ENCODE measurements at regions not wholly inside any gene's neighbourhood (a gene's known extent, or its start where the extent isn't known, plus 50 kb on each side); places are given as distances from the start of the nearest gene placed in this dataset.
"Not testable (repeated sequence)": the region's sequence is repeated elsewhere in the genome, so short reads cannot be mapped to it uniquely, and the experiment has no call there.

DNA sequence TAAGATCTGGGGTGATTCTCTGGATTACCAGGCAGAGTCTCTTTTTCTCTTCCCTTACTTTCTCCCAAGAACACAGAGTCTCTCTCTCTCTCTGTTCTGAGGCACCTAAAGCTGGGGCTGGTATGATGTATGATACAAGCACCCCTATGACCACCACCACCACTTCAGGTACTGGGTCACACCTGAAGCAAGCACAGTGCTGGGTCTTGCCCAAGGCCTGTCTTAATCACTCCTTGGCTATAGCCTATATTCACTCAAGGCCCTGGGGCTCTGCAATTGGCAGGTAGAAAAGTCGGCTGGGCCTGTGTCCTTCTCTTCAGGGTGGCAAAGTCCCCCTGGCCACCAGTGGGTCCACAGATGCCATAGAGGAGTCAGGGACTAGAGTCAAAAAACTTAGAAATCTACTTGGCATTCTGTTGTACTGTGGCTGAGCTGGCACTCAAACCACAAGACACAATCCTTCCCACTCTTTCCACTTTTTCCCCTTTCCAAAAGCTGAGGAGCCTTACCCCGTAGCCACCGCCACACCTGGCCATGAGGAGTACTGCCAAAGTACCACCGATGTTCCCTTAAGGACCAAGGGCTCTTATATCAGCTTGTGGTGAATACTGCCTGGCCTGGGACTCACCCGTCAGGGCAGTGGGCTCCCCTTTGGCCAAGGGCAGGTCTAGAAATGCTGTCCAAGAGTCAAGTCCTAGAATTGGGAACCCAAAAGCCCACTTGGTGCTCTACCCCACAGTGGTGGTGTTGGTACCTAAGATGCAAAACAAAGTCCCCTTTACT is 159.2 kb downstream of the POTEM start:
- DNase-seq = not testable (repeated sequence)

DNA sequence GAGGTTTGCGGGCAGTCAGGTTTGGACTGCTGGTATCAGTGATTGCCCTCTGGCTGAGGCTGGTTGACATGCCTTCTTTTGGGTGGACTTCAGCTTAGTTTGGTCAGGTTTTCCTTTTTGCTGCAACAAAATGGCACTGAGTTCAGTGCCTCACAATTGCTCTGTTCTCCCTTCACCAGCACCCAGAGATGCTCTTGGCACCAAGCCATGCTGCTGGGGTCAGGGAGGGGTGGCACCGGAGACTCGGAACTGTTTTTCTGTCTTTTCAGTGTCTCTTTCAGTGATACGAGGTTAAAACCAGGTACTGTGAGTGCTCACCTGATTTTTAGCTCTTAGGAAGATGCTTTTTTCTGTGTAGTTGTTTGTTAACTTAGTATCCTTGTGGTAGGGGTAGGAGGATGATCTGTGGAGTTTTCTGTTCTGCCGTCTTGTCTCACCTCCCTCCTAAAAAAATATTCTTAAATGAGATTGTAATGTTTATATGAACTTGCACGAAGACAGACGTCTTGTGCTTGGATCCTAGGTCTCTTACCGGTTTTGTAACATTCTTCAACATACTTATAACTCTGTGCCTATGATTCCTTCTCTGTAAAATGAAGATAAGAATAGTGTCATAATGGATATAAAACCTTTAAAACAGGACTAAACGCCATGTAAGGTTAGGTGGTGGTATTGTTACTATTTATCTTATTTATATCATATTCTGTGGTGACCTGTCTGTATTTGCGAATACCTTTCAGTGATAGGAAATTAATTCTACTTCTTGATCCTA is 160.6 kb downstream of the POTEM start:
- DNase-seq = not testable (repeated sequence)

DNA sequence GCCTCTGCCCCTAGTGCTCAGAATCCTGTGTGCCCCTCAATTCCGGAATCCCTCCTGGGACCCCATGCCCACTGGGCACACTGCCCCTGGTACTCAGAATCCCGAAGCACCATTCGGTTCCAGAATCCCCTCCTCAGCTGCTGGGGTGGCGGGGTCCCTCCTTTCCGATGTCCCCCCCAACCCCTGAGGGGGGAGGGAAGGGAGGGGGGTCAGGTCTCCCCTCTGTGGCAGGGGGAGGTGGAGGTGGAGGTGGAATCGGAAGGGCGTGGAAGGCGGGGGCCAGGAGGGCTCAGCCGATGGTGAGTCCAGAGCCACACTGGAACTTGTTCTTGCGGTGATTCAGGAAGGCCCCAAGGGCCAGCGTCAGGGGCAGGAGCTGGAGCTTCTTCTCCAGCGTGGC is 164.3 kb downstream of the POTEM start:
- DNase-seq = not testable (repeated sequence)

DNA sequence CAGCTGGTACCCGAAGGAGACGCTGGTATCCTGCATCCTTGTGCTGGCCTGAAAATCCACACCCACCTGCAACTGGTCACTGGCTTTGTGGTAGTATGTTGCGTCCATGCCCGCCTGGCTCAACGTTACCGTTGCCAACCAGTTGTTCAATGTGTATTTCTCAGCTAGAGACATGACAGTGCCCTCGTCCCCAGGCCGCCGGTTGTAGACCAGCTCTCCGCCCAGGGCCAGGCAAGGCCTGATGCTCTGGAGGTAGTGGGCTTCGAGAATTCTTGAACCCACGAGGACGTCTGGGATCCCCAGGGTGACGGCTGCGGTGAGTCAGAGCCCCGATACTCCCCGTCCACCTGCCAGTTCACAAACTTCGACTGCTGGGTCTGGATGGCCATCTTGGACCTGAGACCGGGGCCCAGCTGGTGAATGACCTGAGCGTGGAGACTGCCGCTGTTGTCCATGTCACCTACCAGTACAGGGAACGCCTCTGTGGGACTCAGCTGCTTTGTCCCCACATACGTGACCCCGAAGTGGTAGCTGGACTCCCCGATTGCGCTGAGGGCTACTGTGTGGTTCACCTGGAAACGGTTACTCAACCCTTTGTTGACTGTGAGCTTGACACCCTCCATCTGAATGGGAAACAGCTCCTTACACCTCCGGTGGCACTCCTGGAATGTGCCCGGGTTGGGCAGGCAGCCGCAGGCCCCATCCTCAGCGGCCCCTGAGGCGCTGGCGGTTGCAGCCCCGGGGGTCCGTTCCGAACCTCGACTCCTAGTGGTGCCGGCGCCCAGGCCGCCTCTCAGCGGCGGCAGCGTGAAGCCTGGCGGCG is 165.0 kb downstream of the POTEM start:
- not testable (repeated sequence) for DNase-seq

DNA sequence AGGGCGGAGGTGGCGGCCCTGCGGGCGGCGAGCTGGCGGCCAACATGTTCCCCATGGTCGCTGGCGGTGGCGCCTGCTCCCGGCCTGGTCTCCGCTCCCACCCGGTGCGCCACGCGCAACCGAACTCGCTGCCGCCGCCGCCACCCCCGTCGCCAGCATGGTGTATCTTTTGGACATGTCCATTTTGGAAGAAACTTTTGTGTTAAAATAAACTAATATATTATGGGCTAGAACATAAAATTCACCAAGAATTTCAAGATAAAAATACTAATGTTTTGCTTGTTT is 165.5 kb downstream of the POTEM start:
- not testable (repeated sequence) for DNase-seq

DNA sequence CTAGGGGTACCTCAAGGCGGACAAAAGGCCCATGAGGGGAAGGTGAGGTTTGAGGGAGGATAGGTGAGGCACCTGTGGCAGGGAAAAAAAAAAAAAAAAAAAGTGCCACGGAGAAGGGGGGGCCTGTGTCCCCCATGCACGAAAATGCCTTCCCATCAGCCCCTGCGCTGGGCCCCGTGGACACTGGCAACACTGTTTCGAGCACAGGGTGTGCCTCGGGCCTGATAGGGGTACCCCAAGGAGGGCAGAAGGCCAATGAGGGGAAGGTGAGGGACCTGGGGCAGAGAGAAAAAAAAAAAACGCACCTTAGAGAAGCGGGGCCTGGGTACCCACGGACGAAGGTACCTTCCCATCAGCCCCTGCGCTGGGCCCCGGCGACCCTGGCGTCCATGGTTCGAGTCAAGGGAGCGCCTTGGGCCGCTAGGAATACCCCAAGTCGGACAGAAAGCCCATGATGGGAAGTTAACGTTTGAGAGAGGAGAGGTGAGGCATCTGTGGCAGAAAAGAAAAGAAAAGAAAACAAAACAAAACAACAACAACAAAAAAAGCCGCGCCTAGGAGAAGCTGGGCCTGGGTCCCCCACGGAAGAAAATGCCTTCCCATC is 190.0 kb downstream of the POTEM start:
- DNase-seq = not testable (repeated sequence)

DNA sequence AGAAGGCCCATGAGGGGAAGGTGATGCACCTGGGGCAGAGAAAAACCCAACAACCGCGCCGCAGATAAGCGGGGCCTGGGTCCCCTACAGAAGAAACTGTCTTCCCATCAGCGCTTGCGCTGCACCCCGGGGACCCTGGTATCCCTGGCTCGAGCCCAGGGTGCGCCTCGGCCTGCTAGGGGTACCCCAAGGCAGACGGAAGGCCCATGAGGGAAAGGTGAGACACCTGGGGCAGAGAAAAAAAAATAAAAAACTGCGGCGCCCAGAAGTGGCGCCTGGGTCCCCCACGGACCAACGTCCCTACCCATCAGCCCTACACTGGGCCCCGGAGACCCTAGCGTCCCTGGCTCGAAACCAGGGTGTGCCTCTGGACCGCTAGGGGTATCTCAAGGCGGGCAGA is 190.8 kb downstream of the POTEM start:
- DNase-seq = not testable (repeated sequence)

DNA sequence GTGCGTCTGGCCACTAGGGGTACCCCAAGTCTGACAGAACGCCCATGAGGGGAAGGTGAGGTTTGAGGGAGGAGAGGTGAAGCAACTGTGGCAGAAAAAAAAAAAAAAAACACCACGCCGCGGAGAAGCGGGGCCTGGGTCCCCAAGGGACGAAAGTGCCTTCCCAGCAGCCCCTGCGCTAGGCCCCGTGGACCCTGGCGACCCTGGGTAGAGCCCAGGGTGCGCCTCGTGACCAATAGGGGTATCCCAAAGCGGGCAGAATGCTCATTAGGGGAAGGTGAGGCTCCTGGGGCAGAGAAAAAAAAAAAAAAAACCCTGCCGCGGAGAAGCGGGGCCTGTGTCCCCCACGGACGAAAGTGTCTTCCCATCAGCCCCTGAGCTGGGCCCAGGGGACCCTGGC is 191.4 kb downstream of the POTEM start:
- DNase-seq = not testable (repeated sequence)

DNA sequence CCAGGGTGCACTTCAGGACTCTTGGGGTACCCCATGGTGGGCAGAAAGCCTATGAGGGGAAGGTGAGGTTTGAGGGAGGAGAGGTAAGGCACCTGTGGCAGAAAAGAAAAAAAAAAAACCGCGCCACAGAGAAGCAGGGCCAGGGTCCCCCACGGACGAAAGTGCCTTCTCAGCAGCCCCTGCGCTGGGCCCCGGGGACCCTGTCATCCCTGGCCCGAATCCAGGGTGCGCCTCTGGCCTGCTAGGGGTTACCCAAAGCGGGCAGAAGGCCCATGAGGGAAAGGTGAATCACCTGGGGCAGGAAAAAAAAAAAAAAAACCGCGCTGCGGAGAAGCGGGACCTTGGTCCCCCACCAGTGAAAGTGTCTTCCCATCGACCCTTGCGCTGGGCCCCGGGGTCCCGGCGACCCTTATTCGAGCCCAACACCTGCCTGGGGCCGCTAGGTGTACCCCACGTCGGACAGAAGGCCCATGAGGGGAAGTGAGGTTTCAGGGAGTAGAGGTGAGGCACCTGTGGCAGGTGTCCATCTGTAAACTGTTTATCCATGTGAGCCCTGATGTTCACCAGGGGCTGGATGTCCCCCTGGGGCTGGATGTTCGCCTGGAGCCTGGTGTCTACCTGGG is 191.9 kb downstream of the POTEM start:
- not testable (repeated sequence) for DNase-seq

DNA sequence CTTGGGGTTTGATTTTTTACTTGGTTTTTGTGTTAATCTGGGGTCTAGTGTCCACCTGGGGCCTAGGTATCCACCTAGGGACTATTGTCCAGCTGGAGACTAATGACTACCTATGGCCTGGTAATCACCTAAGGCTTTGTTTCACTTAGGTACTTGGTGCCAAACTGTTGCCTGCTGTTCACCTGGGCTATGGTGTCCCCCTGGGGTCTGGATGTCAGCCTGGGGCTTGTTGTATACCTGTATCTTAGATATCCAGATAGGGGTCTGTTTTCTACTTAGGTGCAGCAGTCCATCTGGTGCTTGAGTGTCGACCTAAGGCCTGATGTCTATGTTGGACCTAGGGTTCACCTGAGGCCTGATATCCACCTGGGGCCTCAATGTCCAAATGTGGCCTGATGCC is 193.1 kb downstream of the POTEM start:
- DNase-seq = not testable (repeated sequence)

DNA sequence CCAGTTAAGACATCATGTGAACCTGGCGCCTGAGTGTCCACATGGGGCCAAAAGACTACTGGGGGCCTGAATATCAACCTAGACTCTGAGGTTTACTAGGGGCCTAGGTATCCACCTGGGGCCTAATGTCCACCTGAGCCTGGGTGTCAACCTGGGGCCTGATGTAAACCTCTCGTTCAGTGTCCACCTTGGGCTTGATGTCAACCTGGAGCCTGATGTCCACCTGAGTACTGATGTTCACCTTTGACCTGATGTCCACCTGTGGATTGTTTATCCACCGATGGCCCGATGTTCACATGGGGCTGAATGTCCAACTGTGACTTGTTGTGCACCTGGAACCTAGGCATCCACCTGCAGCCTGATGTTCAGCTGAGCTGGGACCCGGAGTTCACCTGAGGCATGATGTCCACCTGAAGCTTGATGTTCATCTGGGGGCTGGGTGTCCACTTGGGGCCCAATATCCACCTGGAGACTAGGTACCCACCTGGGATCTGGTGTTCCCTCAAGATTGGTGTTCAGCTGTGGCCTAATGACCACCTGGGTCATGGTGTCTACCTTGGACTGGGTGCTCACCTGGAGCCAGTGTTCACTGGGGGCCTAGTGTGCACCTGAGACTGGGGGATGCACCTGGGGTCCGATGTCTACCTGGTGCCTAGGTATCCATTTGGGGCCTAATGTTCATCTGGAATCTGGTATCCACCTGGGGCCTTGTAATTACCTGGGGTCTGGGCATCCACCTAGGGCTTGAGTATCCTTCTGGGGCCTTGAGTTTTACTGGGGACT is 194.2 kb downstream of the POTEM start:
- DNase-seq = not testable (repeated sequence)

DNA sequence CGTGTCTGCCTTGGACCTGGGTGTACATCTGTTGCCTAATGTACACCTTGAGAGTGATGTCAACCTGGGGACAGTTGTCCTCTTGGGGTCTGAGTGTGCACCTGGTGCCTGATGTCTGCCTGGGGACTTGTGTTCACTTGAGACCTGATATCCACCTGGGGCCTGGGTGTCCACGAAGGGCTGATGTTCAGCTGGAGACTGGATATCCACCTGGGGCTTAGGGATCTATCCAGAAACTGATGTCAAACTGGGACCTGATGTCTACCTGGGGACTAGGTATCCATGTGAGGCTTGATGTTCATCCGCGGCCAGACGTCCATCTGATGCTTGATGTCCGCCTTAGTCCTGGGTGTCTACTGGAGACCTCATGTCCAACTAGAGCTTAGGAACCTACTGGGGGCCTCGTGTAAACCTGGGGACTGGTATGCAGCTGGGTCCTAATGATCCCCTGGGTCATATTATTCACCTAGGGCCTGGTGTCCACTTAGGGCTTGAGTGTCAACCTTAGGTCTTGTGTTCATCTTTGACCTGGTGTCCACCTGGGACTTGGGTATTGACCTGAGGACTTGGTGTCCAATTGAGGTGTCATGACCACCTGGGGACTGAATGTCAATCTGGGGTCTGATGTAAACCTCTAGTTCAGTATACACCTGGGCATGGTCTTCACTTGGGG is 194.9 kb downstream of the POTEM start:
- not testable (repeated sequence) for DNase-seq

DNA sequence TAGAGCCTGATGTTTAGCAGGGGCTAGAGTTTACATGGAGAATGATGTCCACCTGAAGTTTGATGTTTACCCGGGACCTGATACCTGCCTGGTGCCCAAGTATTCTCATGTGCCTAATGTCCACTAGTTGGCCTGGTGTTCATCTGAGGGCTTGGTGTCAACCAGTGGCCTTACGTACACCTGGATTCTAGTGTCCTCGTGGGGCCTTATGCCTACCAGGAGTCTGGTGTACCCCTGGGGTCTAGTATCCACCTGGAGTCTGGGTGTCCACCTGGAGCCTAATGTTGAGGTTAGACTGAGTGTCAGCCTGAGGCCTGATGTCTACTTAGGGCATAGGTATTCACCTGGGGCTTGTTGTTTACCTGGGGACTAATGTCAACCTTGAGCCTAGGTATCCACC is 195.7 kb downstream of the POTEM start:
- DNase-seq = not testable (repeated sequence)

DNA sequence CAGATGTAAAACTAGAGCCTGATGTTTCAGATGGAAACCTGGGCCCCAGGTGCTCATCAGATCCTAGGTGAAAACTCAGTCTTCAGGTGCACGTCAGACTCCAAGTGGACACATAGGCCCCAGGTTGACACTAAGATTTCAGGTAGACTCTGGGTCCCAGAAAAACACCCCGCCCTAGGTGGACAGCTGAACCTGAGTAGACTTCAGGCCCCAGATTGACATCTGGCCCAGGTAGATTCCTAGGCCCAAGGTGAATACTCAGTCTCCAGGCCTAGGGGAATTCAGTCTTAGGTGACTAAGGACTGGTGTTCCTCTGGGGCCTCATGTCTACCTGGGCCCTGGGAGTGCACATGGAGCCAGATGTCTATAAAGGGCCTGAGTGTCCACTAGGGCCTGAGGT is 196.7 kb downstream of the POTEM start:
- not testable (repeated sequence) for DNase-seq

DNA sequence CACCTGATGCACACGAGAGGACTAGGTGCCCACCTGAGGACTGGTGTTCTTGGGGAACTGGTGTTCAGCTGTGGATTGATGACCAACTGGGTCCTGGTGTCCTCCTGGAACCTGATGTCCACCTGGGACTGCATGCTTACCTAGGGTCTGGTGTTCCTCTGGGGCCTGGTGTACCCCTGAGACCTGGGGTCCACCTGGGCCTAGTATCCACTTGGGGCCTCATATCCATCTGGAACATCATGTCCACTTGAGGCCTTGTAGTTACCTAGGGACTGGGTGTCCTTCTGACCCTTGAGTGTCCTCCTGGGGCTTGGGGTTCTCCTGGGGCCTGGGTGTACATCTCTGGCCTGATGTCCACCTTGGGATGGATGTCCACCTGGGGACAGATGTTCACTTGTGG is 197.2 kb downstream of the POTEM start:
- DNase-seq = not testable (repeated sequence)

DNA sequence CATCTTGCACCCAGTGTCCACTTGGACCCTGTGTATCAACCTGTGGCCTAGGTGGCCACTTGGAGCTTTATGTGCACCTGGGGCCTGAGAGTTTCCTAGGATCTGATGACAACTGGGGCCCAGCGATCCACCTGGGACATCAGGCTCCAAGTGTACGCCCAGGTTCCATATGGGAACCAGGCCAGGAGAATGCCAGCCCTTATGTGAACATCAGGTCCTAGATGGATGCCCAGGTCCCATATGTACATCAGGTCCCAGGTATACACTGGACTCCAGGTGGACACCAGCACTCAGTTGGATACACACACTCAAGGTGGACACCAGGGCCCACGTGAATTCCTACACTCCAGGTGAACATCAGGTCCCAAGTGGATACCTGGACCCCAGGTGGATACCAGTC is 198.8 kb downstream of the POTEM start:
- DNase-seq = not testable (repeated sequence)

DNA sequence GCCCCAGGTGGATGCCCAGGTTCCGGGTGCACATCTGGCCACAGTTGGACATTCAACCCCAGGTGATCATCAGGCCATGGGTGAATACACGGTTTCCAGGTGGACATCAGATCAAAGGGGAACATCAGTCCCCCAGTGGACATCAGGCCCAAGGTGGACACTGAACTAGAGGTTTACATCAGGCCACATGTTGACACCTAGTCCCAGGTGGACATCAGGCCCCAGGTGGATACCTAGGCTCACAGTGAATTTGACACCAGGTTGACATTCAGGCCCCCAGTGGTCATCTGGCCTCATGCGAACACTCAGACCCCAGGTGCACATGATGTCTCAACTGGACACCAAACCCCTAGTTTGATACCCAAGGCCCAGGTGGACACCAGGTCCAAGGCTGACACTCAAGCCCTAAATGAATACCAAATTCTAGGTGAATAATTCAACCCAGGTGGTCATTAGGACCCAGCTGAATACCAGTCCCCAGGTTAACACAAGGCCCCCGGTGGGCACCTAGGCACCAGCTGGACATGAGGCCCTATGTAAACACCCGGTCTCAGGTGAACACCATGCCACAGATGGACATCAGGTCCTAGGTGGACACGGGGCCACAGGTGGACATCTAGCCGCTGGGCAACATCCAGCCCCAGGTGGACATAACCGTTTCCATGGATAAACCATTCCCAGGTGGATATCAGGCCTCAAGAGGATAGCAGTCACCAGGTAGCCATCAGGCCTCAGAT is 200.4 kb downstream of the POTEM start:
- not testable (repeated sequence) for DNase-seq

DNA sequence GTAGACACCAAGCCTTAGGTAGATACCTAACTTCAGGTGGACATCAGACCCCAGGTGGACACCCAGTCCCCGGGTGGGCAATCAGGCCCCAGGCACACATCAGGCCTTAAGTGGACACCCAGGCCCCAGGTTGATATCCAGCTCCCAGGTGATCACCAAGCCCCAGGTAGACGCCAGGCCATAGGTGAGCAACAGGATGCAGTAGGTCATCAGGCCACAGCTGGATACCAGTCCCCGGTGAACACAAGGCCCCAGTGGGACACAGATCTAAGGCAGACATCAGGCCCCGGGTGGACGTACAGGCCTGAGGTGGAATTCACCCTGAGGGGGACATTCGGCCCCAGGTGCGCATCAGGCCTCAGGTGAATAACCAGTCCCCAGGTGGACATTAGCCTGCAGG is 201.0 kb downstream of the POTEM start:
- DNase-seq = not testable (repeated sequence)

DNA sequence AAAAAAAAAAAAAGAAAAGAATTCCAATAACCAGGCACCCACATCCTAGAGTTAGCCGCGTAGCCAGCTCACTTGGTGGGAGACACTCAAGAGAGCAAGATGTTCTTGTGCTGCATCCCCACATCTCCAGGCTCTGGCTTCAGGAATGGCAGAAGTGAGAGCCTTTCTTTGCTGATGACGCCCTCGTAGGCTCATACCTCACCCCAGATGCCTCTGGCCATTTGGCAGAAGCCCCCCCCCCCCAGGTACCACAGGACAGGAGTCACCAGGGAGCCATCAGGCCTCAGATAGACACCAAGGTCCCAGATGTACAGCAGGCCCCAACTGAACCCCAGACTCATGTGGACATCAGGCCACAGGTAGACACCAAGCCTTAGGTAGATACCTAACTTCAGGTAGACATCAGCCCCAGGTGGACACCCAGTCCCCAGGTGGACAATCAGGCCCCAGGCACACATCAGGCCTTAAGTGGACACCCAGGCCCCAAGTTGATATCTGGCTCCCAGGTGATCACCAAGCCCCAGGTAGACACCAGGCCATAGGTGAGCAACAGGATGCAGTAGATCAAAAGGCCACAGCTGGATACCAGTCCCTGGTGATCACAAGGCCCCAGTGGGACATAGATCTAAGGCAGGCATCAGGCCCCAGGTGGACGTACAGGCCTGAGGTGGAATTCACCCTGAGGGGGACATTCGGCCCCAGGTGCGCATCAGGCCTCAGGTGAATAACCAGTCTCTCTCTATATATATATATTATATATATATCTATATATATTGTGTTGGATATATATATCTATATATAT is 202.5 kb downstream of the POTEM start:
- DNase-seq = not testable (repeated sequence)

All from T-helper 1 cell (primary cell).